ENCODE measurements at regions not wholly inside any gene's neighbourhood (a gene's known extent, or its start where the extent isn't known, plus 50 kb on each side); places are given as distances from the start of the nearest gene placed in this dataset.
"Not testable (repeated sequence)": the region's sequence is repeated elsewhere in the genome, so short reads cannot be mapped to it uniquely, and the experiment has no call there.

DNA sequence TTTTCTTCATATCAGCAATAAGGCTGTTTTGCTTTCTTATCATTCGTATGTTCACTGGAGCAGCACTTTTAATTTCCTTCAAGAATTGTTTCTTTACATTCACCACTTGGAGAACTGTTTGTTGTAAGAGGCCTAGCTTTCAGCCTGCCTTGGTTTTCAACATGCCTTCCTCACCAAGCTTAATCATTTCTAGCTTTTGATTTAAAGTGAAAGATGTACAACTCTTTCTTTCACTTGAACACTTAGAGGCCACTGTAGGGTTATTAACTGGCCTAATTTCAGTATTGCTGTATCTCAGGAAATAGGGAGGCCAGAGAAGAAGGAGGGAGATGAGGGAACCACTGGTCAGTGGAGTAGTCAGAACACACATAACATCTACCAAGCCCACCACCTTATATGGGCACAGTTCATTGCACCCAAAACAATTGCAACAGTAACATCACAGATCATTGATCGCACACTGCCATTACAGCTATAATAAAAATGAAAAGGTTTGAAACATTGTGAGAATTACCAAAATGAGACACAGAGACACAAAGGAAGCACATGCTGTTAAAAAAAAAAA is 181.4 kb upstream of the TUBA3C start:
- Histone ChIP-seq H3K27me3 (ENCODE audit: control insufficient read depth, insufficient read depth, low read length) (no peaks in the 10 kb centered on the region), H3K9ac (ENCODE audit: low read length in 3 of 3) (no peak overlapping the region), H3K27ac (ENCODE audit: low read depth in 2 of 2, low read length in 2 of 2) (no peak overlapping the region), H3K9me3 (ENCODE audit: control insufficient read depth in 2 of 3, insufficient read depth in 1 of 3, low read length in 3 of 3) (no peaks in the 10 kb centered on the region), H3K4me1 (ENCODE audit: control insufficient read depth in 2 of 3, insufficient read depth in 2 of 3, low read depth in 1 of 3, low read length in 3 of 3) (no peaks in the 10 kb centered on the region), H3K36me3 (ENCODE audit: control insufficient read depth in 2 of 3, insufficient read depth in 3 of 3, low read length in 3 of 3) (no peaks in the 10 kb centered on the region), H3K4me3 (ENCODE audit: low read length in 3 of 3) (no peak overlapping the region)
- FAIRE-seq (no peak), DNase-seq (no peak)
- TF ChIP-seq, protein P1, sequence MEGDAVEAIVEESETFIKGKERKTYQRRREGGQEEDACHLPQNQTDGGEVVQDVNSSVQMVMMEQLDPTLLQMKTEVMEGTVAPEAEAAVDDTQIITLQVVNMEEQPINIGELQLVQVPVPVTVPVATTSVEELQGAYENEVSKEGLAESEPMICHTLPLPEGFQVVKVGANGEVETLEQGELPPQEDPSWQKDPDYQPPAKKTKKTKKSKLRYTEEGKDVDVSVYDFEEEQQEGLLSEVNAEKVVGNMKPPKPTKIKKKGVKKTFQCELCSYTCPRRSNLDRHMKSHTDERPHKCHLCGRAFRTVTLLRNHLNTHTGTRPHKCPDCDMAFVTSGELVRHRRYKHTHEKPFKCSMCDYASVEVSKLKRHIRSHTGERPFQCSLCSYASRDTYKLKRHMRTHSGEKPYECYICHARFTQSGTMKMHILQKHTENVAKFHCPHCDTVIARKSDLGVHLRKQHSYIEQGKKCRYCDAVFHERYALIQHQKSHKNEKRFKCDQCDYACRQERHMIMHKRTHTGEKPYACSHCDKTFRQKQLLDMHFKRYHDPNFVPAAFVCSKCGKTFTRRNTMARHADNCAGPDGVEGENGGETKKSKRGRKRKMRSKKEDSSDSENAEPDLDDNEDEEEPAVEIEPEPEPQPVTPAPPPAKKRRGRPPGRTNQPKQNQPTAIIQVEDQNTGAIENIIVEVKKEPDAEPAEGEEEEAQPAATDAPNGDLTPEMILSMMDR (IDR thresholded peaks at IDR 0.05; ENCODE audit: borderline replicate concordance, extremely low read depth, insufficient read depth) = no peak
- intact Hi-C loops (cut with DNase I) = no loop called here

DNA sequence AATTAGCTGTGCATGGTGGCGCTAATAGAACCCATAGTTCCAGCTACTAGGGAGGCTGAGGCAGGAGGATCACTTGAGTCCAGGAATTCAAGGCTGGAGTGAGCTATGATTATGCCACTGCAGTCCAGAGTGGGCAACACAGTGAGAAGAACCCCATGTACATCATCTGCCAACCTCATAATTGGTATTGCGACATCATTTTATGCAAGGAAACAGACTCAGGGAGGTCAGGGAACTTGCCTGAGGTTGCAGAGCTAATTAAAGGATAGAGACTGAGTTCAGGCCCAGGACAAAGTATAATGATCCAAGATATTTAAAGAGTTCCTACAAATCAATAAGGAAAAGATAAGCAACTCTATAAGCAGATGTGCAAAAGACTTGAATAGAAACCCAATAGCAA is 178.1 kb upstream of the TUBA3C start:
- H3K27ac ChIP-seq (ENCODE audit: low read depth in 2 of 2, low read length in 2 of 2); H3K9ac ChIP-seq (ENCODE audit: low read length in 3 of 3); H3K9me3 ChIP-seq (ENCODE audit: control insufficient read depth in 2 of 3, insufficient read depth in 1 of 3, low read length in 3 of 3); H3K4me1 ChIP-seq (ENCODE audit: control insufficient read depth in 2 of 3, insufficient read depth in 2 of 3, low read depth in 1 of 3, low read length in 3 of 3); H3K4me3 ChIP-seq (ENCODE audit: low read length in 3 of 3); intact Hi-C loops (cut with DNase I); H3K36me3 ChIP-seq (ENCODE audit: control insufficient read depth in 2 of 3, insufficient read depth in 3 of 3, low read length in 3 of 3); FAIRE-seq; H3K27me3 ChIP-seq (ENCODE audit: control insufficient read depth, insufficient read depth, low read length); DNase-seq: not testable (repeated sequence)

DNA sequence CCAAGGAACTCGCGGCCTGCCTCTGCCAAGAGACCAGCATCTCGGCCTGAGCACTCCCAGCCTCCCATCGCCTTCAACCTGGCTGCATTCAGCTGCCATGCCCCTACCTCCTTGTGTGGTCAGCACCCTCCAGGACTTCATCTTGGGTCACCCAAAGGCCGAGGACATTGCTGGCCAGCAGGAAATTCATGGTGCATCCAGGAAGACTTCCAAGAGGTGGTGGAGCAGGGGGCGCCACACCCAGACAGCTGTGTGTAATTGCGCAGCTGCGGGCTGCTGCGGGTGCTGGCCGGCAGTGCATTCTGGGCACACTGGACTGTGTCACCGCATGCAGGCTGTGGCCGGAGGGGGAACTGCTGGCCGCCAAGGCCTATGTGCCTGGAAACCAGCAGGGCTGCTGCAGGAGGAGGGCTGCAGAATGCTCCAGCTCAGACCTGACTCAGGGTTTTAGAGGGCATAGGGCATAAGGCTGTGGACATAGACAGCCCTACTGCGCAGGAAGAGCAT is 164.3 kb upstream of the TUBA3C start:
- intact Hi-C loops (cut with DNase I) = no loop called here
- no peak overlapping the region for H3K4me3 ChIP-seq (ENCODE audit: low read length in 3 of 3)
- TF ChIP-seq, protein P1 (IDR thresholded peaks at IDR 0.05; ENCODE audit: borderline replicate concordance, extremely low read depth, insufficient read depth) = no peak
- FAIRE-seq (no peak), DNase-seq (peak in 1 of 5 donors; percentile 67)
- no peaks in the 10 kb centered on the region for H3K9me3 ChIP-seq (ENCODE audit: control insufficient read depth in 2 of 3, insufficient read depth in 1 of 3, low read length in 3 of 3)
- no peaks in the 10 kb centered on the region for H3K27me3 ChIP-seq (ENCODE audit: control insufficient read depth, insufficient read depth, low read length)
- H3K9ac ChIP-seq (ENCODE audit: low read length in 3 of 3) = no peak overlapping the region
- H3K4me1 ChIP-seq (ENCODE audit: control insufficient read depth in 2 of 3, insufficient read depth in 2 of 3, low read depth in 1 of 3, low read length in 3 of 3) = no peaks in the 10 kb centered on the region
- no peak overlapping the region for H3K27ac ChIP-seq (ENCODE audit: low read depth in 2 of 2, low read length in 2 of 2)
- no peaks in the 10 kb centered on the region for H3K36me3 ChIP-seq (ENCODE audit: control insufficient read depth in 2 of 3, insufficient read depth in 3 of 3, low read length in 3 of 3)

DNA sequence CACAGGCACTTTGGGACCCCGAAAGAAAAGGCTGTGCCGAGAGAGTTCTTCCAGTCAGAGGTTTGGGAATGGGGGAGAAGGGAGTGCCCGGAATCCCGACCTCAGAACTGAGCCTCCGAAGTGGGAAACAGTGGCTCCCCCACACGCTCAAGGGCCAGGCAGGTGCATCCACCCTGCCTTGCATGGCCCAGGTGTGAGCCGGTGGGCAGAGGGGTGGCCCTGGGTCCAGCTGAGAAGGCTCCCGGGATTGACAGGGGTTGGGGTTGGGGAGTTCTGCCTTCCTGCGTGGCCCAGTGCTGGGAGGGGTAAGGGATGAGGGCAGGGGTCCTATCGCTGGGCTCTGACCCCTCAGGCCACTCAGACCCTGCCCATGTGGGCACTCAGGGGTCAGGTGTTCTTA is 163.5 kb upstream of the TUBA3C start:
- no peaks in the 10 kb centered on the region for H3K36me3 ChIP-seq (ENCODE audit: control insufficient read depth in 2 of 3, insufficient read depth in 3 of 3, low read length in 3 of 3)
- TF ChIP-seq, protein P1 (IDR thresholded peaks at IDR 0.05; ENCODE audit: borderline replicate concordance, extremely low read depth, insufficient read depth) = no peak
- no peak for DNase-seq
- no peaks in the 10 kb centered on the region for H3K27me3 ChIP-seq (ENCODE audit: control insufficient read depth, insufficient read depth, low read length)
- no peak for FAIRE-seq
- H3K9ac ChIP-seq (ENCODE audit: low read length in 3 of 3) = no peak overlapping the region
- H3K4me3 ChIP-seq (ENCODE audit: low read length in 3 of 3) = no peak overlapping the region
- intact Hi-C loops (cut with DNase I) = no loop called here
- no peak overlapping the region for H3K27ac ChIP-seq (ENCODE audit: low read depth in 2 of 2, low read length in 2 of 2)
- no peaks in the 10 kb centered on the region for H3K4me1 ChIP-seq (ENCODE audit: control insufficient read depth in 2 of 3, insufficient read depth in 2 of 3, low read depth in 1 of 3, low read length in 3 of 3)
- no peaks in the 10 kb centered on the region for H3K9me3 ChIP-seq (ENCODE audit: control insufficient read depth in 2 of 3, insufficient read depth in 1 of 3, low read length in 3 of 3)

DNA sequence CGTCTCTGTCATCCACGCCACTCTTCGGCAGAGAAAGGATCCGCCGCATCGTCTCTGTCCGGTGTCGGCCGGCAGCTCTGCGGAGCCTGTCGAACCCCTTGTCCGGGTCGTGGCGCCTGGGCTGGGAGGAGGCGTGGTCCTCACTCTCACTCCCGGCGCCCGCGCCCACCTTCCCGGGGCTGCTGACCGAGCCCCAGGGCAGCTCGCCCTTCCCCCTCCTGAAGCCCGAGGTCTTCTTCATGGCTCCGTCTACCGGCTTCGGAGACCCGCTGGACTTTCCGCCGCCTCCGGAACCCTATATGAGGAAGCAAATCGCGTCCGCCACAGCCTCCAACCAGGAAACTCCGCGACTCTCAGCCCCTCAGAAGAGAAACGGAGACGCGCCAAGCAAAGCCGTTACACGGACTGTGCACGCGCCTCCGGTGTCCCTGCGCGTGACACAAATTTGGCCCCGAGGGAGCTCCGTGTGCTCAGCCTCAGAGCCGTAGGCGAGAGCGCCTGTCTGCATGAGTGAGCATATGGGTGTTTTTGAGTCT is 163.0 kb upstream of the TUBA3C start:
- H3K9me3 ChIP-seq (ENCODE audit: control insufficient read depth in 2 of 3, insufficient read depth in 1 of 3, low read length in 3 of 3); H3K36me3 ChIP-seq (ENCODE audit: control insufficient read depth in 2 of 3, insufficient read depth in 3 of 3, low read length in 3 of 3); FAIRE-seq; H3K27ac ChIP-seq (ENCODE audit: low read depth in 2 of 2, low read length in 2 of 2); H3K4me3 ChIP-seq (ENCODE audit: low read length in 3 of 3); H3K9ac ChIP-seq (ENCODE audit: low read length in 3 of 3); H3K27me3 ChIP-seq (ENCODE audit: control insufficient read depth, insufficient read depth, low read length); H3K4me1 ChIP-seq (ENCODE audit: control insufficient read depth in 2 of 3, insufficient read depth in 2 of 3, low read depth in 1 of 3, low read length in 3 of 3); intact Hi-C loops (cut with DNase I): not testable (repeated sequence)
- DNase-seq = peak in 4 of 5 donors; percentile 1 to 72 (median 6)
